Epidermal melanocyte (primary cell): ENCODE measurements at regions not wholly inside any gene's neighbourhood (a gene's known extent, or its start where the extent isn't known, plus 50 kb on each side); places are given as distances from the start of the nearest gene placed in this dataset.
"Not testable (repeated sequence)": the region's sequence is repeated elsewhere in the genome, so short reads cannot be mapped to it uniquely, and the experiment has no call there.

Experiments
- DNase-seq: peaks from one replicate; pipeline ENCODE4 v3.0.0; 2011; ENCODE audit warnings: low spot score; ENCODE audit not compliant: insufficient read length

DNA sequence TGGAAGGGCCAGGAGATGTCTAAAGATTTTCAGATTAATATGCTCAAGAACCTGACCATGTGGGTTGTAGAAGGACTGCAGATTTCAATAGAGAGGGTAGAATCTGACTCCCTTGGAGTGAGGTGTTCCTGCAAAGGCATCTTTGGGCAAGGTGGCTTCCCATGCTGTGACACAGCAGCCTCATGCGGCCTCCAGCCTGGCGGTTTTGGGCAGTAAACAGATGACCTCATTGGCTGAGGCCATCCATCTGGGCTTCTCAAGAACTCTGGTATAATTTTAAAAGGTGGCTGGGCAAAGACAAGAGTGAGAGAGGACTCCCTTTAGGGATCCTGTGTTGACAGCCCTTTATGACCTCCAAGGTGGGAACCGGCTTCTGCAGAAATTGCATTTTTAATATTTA, 90.3 kb upstream of the ERCC6L2 start:
- no peak for DNase-seq

DNA sequence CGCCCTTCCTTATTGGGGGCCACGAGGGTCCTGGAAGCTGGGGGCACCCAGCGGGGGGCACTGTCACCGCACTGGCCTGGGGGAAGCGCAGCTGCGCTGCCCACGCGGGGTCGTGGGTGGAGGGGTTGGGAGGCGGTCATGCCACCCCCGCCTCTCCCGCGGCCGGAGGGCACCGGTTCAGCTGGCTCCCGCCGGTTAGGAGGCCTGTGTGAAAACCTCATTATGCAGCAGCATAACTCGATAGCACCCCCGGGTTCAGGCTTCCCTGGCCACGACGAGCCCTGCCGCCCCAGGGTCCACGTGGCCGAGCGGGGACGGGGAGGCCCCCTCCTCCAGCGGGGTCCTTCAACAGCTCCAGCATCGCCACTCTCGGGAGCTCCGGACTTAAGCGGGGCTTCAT, 91.2 kb upstream of the ERCC6L2 start:
- no peak for DNase-seq

DNA sequence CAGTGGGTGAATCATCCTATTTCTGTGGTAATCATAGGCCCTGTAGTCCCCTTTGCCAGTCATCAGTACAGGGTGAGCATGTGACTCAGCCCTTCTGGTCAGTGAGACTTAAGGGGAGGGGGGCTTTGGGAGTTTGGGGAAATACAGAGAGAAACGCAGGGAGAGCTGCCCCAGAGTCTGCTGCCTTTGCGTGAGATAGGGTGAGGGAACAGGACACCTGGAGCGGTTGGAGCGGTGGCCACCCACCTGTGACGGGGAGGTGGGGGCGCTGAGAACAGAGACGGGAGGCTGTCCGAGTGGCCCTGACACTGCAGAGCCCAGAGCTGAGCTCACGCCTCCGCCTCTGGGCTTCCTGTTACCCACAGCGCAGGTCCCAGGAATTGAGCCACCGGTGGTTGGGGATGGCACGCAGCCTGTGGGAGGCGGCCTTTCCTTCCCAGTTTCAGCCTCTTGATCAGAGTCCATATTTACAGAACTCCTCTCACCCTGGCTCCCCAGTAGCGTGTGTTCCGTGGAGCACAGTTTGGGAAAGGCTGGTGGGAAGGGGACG, 92.0 kb upstream of the ERCC6L2 start:
- no peak for DNase-seq

DNA sequence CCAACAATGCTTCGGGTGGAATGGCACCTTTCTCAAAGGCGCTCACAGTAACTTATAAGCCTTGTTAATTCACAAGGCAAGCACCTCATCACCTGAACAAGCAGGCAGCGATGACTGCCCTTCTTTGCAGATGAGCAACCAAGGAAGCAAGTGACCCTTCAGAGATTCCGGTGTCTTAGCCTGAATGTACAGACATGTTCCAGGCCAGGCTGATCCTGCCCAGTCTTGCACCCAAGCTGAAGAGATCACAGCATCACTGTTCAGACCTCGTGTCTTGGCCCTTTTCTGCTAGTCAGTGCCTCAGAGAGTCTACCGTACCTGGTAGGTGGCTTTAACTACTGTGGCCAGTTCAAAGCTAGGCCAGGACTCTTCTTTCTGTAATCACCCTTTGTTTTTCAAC, 94.7 kb upstream of the ERCC6L2 start:
- DNase-seq, result no peak

DNA sequence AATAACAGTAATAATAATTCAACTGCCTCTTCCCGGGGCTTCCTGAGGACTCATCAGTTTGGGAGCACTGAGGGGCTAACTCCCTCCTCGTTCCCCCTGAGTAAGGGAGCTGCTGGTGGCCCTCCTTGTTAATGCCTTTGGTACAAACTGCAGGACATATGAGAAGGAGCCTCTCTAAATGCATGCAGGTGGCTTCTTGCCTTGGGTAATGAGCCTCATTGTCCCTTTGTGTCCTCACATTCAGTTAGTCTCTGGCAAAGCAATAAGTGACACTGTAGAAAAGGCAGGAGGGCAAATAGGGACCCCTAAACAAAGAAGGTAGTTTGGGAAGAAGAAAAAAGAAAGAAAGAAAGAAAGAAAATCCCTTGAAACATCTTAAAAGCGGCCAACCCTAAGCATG, 95.4 kb upstream of the ERCC6L2 start:
- no peak for DNase-seq

DNA sequence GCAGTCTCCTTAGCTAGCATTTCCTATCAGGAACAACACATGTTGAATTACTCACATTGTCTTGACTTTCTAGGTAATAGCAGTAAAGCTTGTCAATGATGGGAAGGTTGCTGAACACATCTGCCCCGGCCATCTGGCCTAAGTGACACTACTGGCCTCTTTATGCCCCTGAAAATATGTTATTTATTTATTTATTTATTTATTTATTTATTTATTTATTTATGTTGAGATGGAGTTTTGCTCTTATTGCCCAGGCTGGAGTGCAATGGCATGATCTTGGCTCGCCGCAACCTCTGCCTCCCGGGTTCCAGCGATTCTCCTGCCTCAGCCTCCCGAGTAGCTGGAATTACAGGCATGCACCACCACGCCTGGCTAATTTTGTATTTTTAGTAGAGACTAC, 95.9 kb upstream of the ERCC6L2 start:
- not testable (repeated sequence) for DNase-seq

DNA sequence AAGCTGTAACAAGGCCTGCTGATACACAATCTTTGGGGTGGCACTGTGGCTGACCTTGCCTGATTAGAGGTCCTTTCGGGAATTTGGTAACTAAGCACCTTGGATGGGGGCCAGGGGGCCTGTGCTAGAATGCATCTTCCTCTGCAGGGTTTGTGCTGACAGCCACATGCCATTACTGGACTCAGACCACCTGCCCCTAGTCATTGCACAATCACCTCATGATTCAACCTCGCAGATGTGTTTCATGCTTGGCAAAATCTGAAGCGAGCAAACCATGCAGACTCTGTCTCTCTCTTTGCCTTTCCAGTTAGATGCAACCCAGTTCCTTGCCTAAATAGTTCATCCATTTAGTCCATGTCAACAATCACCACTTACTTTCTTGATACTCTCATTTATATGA, 96.5 kb upstream of the ERCC6L2 start:
- peak; percentile 53 for DNase-seq

DNA sequence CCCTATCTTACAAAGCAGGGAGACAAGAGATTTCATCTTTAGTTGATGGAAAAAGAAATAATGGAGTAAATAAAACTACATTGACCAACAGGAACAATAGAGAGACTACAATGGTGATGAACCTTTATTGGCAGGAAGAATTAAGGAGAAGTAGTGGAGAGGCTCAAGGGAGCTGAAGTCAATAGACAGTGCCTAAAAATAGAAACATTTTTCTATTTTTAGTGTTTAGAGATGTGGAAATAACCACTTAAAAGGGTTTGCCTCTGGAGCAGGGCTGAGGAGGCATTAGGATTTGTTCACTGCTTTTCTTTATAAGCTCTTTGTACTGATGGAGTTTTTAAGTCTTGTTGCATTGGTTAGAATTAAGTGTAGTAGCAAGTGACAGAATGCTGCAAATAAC, 98.4 kb upstream of the ERCC6L2 start:
- DNase-seq, result no peak

DNA sequence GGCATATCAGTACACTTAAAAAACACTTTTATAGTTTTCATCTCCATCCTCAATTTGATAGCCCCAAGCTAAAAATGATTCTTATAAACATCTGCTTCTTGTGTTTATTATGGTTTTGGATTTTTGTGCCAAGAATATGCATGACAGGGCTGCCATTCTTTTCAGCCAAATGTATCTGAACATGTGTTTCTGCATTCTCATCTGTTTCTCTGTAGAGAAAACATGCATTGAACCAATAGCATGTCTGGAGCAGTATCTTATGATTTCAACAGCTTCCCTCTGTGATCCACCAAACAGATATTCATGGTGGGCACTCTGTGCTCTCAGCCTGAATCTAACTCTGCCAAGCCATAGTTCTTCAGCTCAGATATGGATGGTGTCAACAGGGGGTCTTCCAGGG, 99.3 kb upstream of the ERCC6L2 start:
- DNase-seq, result peak; percentile 77

DNA sequence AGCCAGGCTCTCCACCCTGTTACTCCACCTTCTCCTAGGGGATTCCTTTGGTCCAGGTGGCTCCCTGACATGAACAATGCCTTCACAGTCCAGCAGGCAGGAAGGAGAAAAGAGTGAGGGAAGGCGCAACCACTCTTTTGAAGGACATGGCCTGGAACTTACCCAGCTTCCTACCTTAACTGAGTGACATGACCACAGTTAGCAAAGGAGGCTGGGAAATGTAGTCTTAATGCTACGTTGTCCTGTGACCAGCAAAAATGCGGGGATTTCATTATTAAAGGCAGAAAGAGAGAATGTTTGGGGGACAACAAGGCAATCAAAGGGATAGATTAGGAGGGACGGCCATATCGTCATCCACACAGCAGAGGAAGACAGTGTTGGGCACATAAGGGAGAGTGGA, 100.3 kb upstream of the ERCC6L2 start:
- no peak for DNase-seq

DNA sequence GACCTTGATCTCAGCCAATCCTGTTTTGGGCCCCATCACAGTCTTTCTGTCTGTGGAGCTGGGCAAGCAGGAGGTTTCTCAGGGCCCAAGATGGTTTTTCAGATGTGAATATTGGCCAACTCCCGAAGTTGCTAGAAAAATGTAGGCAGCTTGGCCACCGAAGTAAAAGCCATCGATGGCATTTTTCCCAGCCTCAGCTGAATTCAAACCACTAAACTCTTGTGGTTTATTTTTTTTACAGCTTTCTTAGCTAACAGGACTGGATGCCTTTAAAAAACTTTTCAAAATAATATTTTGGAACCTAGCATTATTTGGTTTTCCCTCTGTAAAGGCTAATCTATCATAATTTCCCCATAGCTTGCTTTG, 102.5 kb upstream of the ERCC6L2 start:
- no peak for DNase-seq

DNA sequence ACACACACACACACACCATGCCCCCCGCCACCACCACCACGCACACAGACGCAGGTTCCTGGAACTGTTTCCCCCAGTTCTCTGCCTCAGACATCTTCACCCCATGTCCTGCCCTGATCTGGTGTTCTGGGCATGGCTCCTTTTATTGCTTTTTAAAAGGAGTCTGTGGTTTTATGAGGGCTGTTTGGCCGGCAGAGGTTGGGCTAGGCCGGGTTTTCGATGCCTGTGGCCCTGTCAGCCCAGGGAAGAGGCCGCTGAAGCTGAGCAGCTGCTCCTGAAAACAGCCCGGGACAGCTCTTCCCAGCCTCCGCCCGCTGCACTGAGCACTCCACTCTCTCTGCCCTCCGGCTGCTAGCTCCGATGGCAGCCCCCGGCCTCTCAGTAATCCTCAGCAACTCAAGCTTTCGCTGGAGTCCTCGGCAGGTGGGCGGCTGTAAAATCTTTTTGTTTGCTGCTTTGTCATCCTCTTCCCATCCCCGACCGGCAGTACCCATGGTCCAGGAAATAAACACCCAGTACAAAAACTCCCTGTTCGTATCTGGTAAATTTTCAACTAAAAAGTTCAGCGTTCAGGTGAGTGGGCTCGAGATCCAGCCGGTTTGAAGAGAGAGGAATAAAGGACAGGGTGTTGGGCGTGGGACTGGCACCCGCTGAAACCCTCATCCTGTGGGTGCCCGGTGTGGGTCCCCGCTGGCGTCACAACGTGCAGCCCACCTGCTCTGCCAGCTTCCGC, 103.0 kb upstream of the ERCC6L2 start:
- peak; percentile 56 for DNase-seq

DNA sequence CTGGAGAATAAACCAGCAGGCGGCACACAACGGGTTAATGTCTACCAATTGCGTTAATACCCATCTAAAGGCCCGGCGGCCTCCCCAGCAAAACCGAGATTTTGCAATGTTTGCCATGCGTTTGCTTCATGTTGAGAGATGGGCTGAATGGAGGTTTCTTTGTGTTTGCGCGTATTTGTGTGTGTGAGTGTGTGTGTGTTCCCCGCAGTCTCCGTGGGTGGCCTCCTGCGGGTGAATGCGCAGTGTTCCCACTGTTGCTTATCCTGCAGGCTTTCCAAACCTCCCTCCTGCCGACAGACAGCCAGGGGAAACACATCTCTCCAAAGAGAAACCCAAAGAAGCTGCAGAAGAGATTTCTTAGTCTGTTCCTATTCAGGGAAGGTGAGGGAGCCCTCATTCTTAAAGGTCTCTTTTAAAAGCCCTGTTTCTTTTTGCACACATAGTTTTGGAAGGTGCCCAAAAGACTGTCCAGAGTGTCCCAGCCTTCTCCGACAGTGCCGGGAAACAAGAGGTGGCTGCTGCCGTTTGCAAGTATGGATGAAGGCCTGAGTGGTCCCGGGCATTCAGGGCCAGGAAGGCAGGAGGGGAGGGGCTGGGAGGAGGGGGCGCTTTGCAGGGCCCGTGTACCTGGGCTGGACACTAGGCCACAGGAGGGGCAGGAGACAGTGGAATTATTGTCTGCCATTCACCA, 103.8 kb upstream of the ERCC6L2 start:
- DNase-seq, result no peak

DNA sequence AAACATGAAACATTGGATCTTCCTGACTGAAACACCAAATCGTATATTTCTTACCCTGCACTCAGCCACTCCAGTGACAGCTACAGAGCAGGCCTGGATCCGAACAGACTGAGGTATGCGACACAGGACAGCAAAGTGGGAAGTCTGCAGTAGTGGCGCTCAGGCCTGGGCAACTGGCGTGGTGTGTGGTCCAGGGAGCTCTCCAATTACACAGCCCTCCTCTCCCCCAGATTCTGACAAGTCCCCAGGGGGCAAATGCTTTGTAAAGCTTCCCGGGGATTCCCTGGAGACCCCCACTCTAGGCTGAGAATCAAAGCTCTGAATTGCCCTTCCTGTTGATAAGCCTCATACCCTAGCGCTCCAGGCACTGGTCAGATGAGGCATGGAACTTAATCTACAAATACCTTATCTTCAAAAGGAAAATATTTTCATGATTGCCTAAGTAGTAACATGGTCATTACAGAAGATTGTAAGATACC, 104.8 kb upstream of the ERCC6L2 start:
- DNase-seq, result no peak

DNA sequence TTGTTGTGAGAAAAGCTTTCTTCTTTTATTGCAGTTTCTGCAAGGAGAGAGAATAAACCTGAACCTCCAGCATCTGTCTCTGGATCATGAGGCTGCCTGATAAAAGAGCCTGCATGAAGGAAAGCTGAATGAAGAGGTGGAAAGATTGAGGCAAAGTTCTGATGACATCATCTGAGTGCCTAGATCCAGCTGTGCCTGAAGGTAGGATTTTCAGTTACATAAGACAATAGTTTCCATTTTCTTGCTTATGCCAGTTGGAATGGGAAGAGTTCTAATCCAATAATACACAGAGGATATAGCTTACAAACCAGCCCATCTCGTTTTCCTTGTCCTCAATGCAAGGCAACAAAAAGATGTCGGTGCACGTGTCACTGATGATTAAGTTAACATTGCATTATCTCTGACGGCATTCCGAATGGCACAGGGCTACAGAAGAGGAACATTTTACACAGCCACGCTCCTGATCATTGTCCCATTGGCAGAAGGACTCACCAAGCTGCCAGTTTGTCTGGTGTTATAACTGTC, 105.5 kb upstream of the ERCC6L2 start:
- no peak for DNase-seq

DNA sequence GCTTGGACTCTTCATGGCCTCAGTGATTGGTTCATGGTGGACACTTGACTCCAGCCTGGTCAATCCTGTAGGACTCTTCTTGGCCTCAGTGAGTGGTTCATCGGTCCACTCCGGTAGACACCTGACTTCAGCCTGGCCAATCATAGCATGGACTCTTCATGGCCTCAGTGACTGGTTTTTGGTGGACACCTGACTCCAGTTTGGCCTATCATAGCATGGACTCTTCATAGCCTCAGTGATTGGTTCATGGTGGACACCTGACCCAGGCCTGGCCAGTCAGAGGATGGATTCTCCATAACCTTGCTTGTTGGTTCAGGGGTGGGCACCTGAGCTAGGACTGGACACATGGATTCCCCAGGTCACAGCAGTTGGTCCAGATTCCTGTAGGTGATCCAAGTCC, 106.0 kb upstream of the ERCC6L2 start:
- no peak for DNase-seq

DNA sequence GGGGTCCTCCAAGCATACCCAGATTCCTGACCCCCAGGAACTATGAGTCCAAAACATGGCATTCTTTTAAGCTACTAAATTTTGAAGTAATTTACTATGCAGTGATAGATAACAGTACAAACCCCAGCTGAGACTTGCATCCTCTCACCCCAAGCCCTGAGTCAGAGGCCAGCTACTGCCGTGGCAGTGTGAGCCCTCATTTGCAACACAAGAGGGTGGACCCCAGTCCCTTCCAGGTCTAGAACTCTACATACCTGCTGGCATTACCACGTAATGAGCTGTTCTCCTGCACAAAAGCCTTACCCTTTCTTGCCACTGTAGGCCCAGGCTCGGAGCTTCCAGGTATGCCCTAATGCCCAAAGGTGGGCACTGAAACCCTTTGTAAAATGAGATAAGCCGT, 108.6 kb upstream of the ERCC6L2 start:
- no peak for DNase-seq

DNA sequence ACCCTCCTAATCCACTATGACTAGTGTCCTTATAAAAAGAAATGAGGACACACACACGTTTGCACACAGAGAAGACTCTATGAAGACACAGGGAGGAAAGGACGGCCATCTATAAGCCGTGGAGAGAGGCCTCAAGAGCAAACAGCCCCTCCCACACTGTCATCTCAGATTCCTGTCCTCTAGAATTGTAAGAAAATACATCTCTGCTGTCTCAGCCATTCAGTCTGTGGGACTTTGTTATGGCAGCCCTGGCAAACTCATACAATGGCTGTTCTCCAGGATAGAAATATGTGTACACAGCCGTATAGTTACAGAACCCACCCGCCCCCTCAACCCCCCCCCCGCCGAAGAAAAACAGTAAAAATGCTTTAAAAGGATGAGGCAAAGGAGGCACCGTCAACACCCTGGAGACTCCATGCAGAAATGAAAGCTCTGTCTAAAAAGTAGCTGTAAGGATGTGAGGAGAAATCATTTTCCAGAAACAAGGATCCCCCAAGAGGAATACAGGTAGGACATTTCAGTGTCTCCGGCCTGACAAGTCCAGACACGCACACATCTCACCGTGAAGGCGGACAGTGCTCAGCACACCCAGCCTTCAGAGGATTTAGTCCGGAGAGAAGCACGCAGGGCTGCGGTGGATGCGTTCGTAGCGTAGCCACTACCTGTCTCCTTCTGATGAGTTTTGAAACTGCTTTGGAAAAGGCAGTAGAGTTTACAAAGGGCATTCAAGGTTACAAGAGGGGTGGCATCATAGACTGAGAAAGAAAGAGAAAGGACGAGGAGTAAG, 110.8 kb upstream of the ERCC6L2 start:
- no peak for DNase-seq

DNA sequence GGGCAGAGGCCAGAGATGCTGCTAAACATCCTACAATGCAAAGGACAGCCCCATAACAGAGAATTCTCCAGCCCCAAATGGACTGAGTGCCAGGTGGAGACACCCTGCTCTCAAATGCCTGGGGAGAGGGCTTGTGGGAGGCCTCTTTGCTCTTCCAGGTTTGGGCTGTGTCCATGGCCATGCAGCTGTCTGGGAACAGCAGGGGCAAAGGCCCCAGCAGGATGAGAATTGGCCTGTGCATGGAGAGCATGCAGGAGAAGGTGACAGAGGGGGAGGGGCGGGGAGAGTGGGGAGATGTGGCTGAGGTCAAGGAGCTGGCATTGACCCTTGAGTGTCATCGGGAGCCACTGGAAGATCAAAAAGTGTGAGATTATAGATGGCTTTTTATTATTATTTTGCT, 111.5 kb upstream of the ERCC6L2 start:
- no peak for DNase-seq

DNA sequence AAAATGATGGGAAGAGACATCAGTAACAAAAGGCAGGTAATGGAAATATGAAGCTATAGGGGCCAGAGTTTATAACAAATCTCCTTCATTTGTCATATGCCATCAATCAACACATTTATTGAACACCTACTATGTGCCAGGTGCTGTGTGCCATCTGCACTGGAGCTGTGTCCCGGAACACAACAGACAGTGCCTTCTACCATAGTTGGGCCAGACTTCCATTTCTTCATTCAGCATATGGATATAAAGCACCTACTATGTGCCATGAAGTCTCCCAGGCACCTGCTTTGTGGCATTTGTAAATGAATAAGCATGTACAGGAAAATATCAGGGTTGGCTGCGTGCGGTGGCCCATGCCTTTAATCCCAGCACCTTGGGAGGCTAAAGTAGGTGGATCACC, 112.5 kb upstream of the ERCC6L2 start:
- DNase-seq, result no peak

DNA sequence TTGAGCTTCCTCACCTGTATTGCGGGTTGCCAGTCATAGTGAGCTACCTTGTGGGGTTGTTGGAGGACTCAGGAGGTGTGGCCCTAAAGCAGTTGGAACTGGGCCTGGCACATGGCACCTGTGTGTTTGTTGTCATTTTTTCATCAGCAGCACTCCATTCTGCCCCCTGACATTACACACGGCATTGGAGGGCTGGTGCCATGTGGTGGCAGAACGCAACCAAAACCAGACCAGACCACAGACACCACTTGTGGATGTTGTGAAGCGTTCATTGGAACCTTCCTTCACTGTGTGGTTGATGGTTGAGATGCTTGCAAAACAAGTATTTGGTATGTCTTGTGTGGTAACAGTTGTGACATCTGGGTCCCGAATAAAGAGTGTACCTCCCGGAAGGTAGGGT, 113.2 kb upstream of the ERCC6L2 start:
- DNase-seq, result no peak

DNA sequence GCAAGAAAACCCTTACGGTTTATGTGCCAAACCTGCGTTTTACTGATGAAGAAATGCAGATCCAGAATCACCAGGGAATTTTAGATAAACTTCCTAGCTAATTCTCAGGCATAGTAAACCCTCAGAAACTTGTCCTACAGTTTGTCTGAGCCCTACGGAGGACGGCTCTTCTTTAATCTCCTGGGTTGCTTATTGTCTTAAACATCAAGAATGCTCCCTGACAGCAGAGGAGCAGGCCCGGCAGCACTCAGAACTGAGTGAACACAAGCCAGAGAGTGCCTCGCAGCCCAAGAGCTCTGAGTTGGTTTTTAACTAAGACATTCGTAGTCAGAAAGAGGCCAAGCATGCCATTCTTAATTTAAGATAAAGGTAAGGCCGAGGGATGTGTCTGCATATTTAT, 114.7 kb upstream of the ERCC6L2 start:
- no peak for DNase-seq
